ENCODE measurements at regions not wholly inside any gene's neighbourhood (a gene's known extent, or its start where the extent isn't known, plus 50 kb on each side); places are given as distances from the start of the nearest gene placed in this dataset.
"Not testable (repeated sequence)": the region's sequence is repeated elsewhere in the genome, so short reads cannot be mapped to it uniquely, and the experiment has no call there.

- CTCF ChIA-PET = interaction anchor here (0.6 kb wide), 1 partner anchor 69 kb away, joined by 3 read pairs; no protein-coding TSS in a partner anchor
- DNase-seq = no peak
- H3K9me3 Mint-ChIP-seq (ENCODE audit: low read depth, unreplicated experiment) = no peaks in the 10 kb centered on the region
- no peak overlapping the region for H3K4me3 Mint-ChIP-seq (ENCODE audit: low read depth, unreplicated experiment)
- H3K27me3 Mint-ChIP-seq (ENCODE audit: unreplicated experiment) = no peaks in the 10 kb centered on the region
- no peak overlapping the region for H3K27ac Mint-ChIP-seq (ENCODE audit: unreplicated experiment)
- intact Hi-C loops (cut with micrococcal nuclease; ENCODE audit: unreplicated experiment) = loop anchor here (2.0 to 10.0 kb wide), 2 partner anchors 384 to 778 kb away; no protein-coding TSS in a partner anchor
- H3K4me1 Mint-ChIP-seq (ENCODE audit: low read depth, unreplicated experiment) = no peaks in the 10 kb centered on the region
- no TSS peak for BruUV-seq (replicated peaks)
- TF ChIP-seq CTCF (IDR thresholded peaks at IDR 0.05; ENCODE audit: unreplicated experiment) = no peak
- no peaks in the 10 kb centered on the region for H3K36me3 Mint-ChIP-seq (ENCODE audit: insufficient read depth, unreplicated experiment)
Measured at GRCh38 chr14:101628975-101629374, 67.7 kb downstream of the DIO3 start.

GRCh38 chr14:101630056-101630965 lies 69.0 kb downstream of the DIO3 start:
- BruUV-seq (replicated peaks) = no TSS peak

GRCh38 chr14:101631199-101631598 lies 69.9 kb downstream of the DIO3 start:
- Mint-ChIP-seq H3K4me1 (ENCODE audit: low read depth, unreplicated experiment) (no peaks in the 10 kb centered on the region), H3K36me3 (ENCODE audit: insufficient read depth, unreplicated experiment) (no peaks in the 10 kb centered on the region), H3K9me3 (ENCODE audit: low read depth, unreplicated experiment) (no peaks in the 10 kb centered on the region), H3K27me3 (ENCODE audit: unreplicated experiment) (peaks cover 4% of the 10 kb centered on the region), H3K4me3 (ENCODE audit: low read depth, unreplicated experiment) (no peak overlapping the region), H3K27ac (ENCODE audit: unreplicated experiment) (no peak overlapping the region)
- no peak for TF ChIP-seq CTCF (IDR thresholded peaks at IDR 0.05; ENCODE audit: unreplicated experiment)
- DNase-seq = no peak
- no TSS peak for BruUV-seq (replicated peaks)
- CTCF ChIA-PET = no interaction called here
- intact Hi-C loops (cut with micrococcal nuclease; ENCODE audit: unreplicated experiment) = loop anchor here (10.0 kb wide), 1 partner anchor 726 kb away; the partner anchor contains the start of gene RTL1

More at GRCh38 chr14:101630056-101630965, 69.0 kb downstream of the DIO3 start:
- no peak overlapping the region for H3K4me3 Mint-ChIP-seq (ENCODE audit: low read depth, unreplicated experiment)
- H3K27ac Mint-ChIP-seq (ENCODE audit: unreplicated experiment) = no peak overlapping the region
- no peaks in the 10 kb centered on the region for H3K36me3 Mint-ChIP-seq (ENCODE audit: insufficient read depth, unreplicated experiment)
- H3K4me1 Mint-ChIP-seq (ENCODE audit: low read depth, unreplicated experiment) = no peaks in the 10 kb centered on the region
- no peak for TF ChIP-seq CTCF (IDR thresholded peaks at IDR 0.05; ENCODE audit: unreplicated experiment)
- intact Hi-C loops (cut with micrococcal nuclease; ENCODE audit: unreplicated experiment) = loop anchor here (10.0 kb wide), 1 partner anchor 726 kb away; the partner anchor contains the start of gene RTL1
- DNase-seq = no peak
- H3K9me3 Mint-ChIP-seq (ENCODE audit: low read depth, unreplicated experiment) = no peaks in the 10 kb centered on the region
- CTCF ChIA-PET = no interaction called here
- H3K27me3 Mint-ChIP-seq (ENCODE audit: unreplicated experiment) = no peaks in the 10 kb centered on the region

- H3K4me1 Mint-ChIP-seq (ENCODE audit: low read depth, unreplicated experiment); H3K9me3 Mint-ChIP-seq (ENCODE audit: low read depth, unreplicated experiment); DNase-seq; H3K27ac Mint-ChIP-seq (ENCODE audit: unreplicated experiment); H3K4me3 Mint-ChIP-seq (ENCODE audit: low read depth, unreplicated experiment); CTCF ChIA-PET; H3K36me3 Mint-ChIP-seq (ENCODE audit: insufficient read depth, unreplicated experiment); BruUV-seq (replicated peaks): not testable (repeated sequence)
- intact Hi-C loops (cut with micrococcal nuclease; ENCODE audit: unreplicated experiment) = loop anchor here (10.0 kb wide), 1 partner anchor 727 kb away; the partner anchor contains the start of gene RTL1
- H3K27me3 Mint-ChIP-seq (ENCODE audit: unreplicated experiment) = peaks cover 11% of the 10 kb centered on the region
Measured at GRCh38 chr14:101631970-101632369, 70.7 kb downstream of the DIO3 start.
